ENCODE measurements at regions not wholly inside any gene's neighbourhood (a gene's known extent, or its start where the extent isn't known, plus 50 kb on each side); places are given as distances from the start of the nearest gene placed in this dataset.

GRCh38 chr11:103700622-103701021 lies 335.8 kb upstream of the DDI1 start:
- no peak overlapping the region for H3K27ac ChIP-seq
- no peak for TF ChIP-seq CTCF (conservative IDR thresholded peaks at IDR 0.05)

GRCh38 chr11:103703437-103703836 lies 333.0 kb upstream of the DDI1 start:
- H3K27ac ChIP-seq, result no peak overlapping the region
- no peak for TF ChIP-seq CTCF (conservative IDR thresholded peaks at IDR 0.05)

GRCh38 chr11:103703954-103704353 lies 332.5 kb upstream of the DDI1 start:
- TF ChIP-seq CTCF (conservative IDR thresholded peaks at IDR 0.05), result no peak
- no peak overlapping the region for H3K27ac ChIP-seq

GRCh38 chr11:103705642-103706041 lies 330.8 kb upstream of the DDI1 start:
- TF ChIP-seq CTCF (conservative IDR thresholded peaks at IDR 0.05), result no peak
- H3K27ac ChIP-seq, result no peak overlapping the region

GRCh38 chr11:103709371-103709770 lies 327.1 kb upstream of the DDI1 start:
- H3K27ac ChIP-seq, result no peak overlapping the region
- no peak for TF ChIP-seq CTCF (conservative IDR thresholded peaks at IDR 0.05)

GRCh38 chr11:103714246-103714645 lies 322.2 kb upstream of the DDI1 start:
- no peak for TF ChIP-seq CTCF (conservative IDR thresholded peaks at IDR 0.05)
- no peak overlapping the region for H3K27ac ChIP-seq

GRCh38 chr11:103716363-103716762 lies 320.1 kb upstream of the DDI1 start:
- TF ChIP-seq CTCF (conservative IDR thresholded peaks at IDR 0.05), result no peak
- H3K27ac ChIP-seq, result no peak overlapping the region

- no peak for TF ChIP-seq CTCF (conservative IDR thresholded peaks at IDR 0.05)
- H3K27ac ChIP-seq, result no peak overlapping the region
These were observed 309.2 kb upstream of the DDI1 start for GRCh38 chr11:103727262-103727661.
